Neural cell (in vitro differentiated cells): ENCODE measurements at regions not wholly inside any gene's neighbourhood (a gene's known extent, or its start where the extent isn't known, plus 50 kb on each side); places are given as distances from the start of the nearest gene placed in this dataset.

ENCODE experiments used
- H2AFZ ChIP-seq: fragments of 200-600, 300-800 bp; sonication (generic), shearing (Covaris generic); 2 replicates; pipeline ENCODE4 v1.6.0; 2014; ENCODE audit warnings: low read depth, mild to moderate bottlenecking, antibody characterized with exemption, low read length, moderate library complexity
- H3F3A ChIP-seq: fragments of 200-600 bp; shearing (Covaris generic); 2 replicates; pipeline ENCODE4 v1.6.1; 2016; ENCODE audit warnings: mild to moderate bottlenecking, moderate library complexity, mixed read lengths, antibody characterized with exemption, low read length; ENCODE audit not compliant: insufficient read depth, poor library complexity, severe bottlenecking
- H3K27ac ChIP-seq: fragments of 200-600, 300-800 bp; sonication (generic), shearing (Covaris generic); 2 replicates; pipeline ENCODE4 v1.5.1; 2014; ENCODE audit warnings: mild to moderate bottlenecking, low read length, moderate library complexity
- H3K27me3 ChIP-seq: fragments of 300-800, 200-600 bp; sonication (generic), shearing (Covaris generic); 2 replicates; pipeline ENCODE4 v1.6.0; 2014; ENCODE audit warnings: mild to moderate bottlenecking, low read depth, low read length, moderate library complexity; ENCODE audit not compliant: insufficient read depth
- H3K36me3 ChIP-seq: fragments of 300-800, 200-600 bp; sonication (generic), shearing (Covaris generic); 2 replicates; pipeline ENCODE4 v1.5.1; 2014; ENCODE audit warnings: mild to moderate bottlenecking, antibody characterized with exemption, low read length, moderate library complexity; ENCODE audit not compliant: insufficient read depth
- H3K4me2 ChIP-seq: fragments of 300-800, 200-600 bp; sonication (generic), shearing (Covaris generic); 2 replicates; pipeline ENCODE4 v1.6.0; 2014; ENCODE audit warnings: mild to moderate bottlenecking, low read length
- H3K4me3 ChIP-seq: fragments of 300-800, 200-600 bp; sonication (generic), shearing (Covaris generic); 2 replicates; pipeline ENCODE4 v1.5.1; 2014; ENCODE audit warnings: mild to moderate bottlenecking, low read length, moderate library complexity
- H3K79me2 ChIP-seq: fragments of 200-600 bp; shearing (Covaris generic); replicated peaks from 2 replicates; pipeline ENCODE4 v1.6.0; 2014; ENCODE audit warnings: mild to moderate bottlenecking, low read length, moderate library complexity; ENCODE audit not compliant: insufficient read depth
- H3K9ac ChIP-seq: fragments of 300-800, 200-600 bp; sonication (generic), shearing (Covaris generic); 2 replicates; pipeline ENCODE4 v1.6.1; 2016; ENCODE audit warnings: mild to moderate bottlenecking, low read length, mixed read lengths
- H3K9me2 ChIP-seq: fragments of 200-600 bp; shearing (Covaris generic); 2 replicates; pipeline ENCODE4 v1.6.1; 2016; ENCODE audit warnings: mild to moderate bottlenecking, low read length, mixed read lengths; ENCODE audit not compliant: insufficient read depth
- H3K9me3 ChIP-seq: fragments of 200-600, 300-800 bp; sonication (generic), shearing (Covaris generic); 2 replicates; pipeline ENCODE4 v1.6.1; 2016; ENCODE audit warnings: mild to moderate bottlenecking, mixed run types, low read length, moderate library complexity, mixed read lengths
- H4K20me1 ChIP-seq: fragments of 200-600 bp; shearing (Covaris generic); 2 replicates; pipeline ENCODE4 v1.6.1; 2016; ENCODE audit warnings: mild to moderate bottlenecking, mixed run types; ENCODE audit not compliant: insufficient read depth
- EP300 ChIP-seq: fragments of 450-650 bp; conservative IDR thresholded peaks from 2 replicates; pipeline ENCODE4 v1.6.1; 2014; ENCODE audit warnings: antibody characterized with exemption, mild to moderate bottlenecking, moderate library complexity; ENCODE audit not compliant: poor library complexity, severe bottlenecking
- EZH2 ChIP-seq: fragments of 200-600, 300-800 bp; shearing (Covaris generic), sonication (generic); IDR thresholded peaks from 2 replicates; pipeline ENCODE4 v1.6.1; 2014; ENCODE audit warnings: antibody characterized with exemption, low read length, borderline replicate concordance, mild to moderate bottlenecking; ENCODE audit not compliant: insufficient read depth, poor library complexity, severe bottlenecking
- MXI1 ChIP-seq: fragments of 450-650 bp; conservative IDR thresholded peaks from 2 replicates; pipeline ENCODE4 v1.6.1; 2014; ENCODE audit warnings: antibody characterized with exemption, mild to moderate bottlenecking; ENCODE audit not compliant: poor library complexity, severe bottlenecking
- POLR2AphosphoS5 ChIP-seq: IDR thresholded peaks from 2 replicates; pipeline ENCODE4 v1.6.1; 2012
- RAD21 ChIP-seq: fragments of 450-650 bp; conservative IDR thresholded peaks from 2 replicates; pipeline ENCODE4 v1.6.1; 2014; ENCODE audit warnings: antibody characterized with exemption, mild to moderate bottlenecking, moderate library complexity
- SMC3 ChIP-seq: fragments of 450-650 bp; conservative IDR thresholded peaks from 2 replicates; pipeline ENCODE4 v1.6.1; 2014; ENCODE audit warnings: antibody characterized with exemption, mild to moderate bottlenecking, moderate library complexity; ENCODE audit not compliant: poor library complexity
- TAF1 ChIP-seq: IDR thresholded peaks from 2 replicates; pipeline ENCODE4 v1.6.1; 2012; ENCODE audit warnings: low read depth
- TF ChIP-seq, protein P1 (sequence below): fragments of 450-650 bp; IDR thresholded peaks from 2 replicates; pipeline ENCODE4 v1.5.1; 2014; ENCODE audit warnings: antibody characterized with exemption, mild to moderate bottlenecking, moderate library complexity; ENCODE audit not compliant: poor library complexity, severe bottlenecking
- TF ChIP-seq, protein P2 (sequence below): IDR thresholded peaks from 2 replicates; pipeline ENCODE4 v1.6.1; 2012; ENCODE audit warnings: borderline replicate concordance

DNA sequence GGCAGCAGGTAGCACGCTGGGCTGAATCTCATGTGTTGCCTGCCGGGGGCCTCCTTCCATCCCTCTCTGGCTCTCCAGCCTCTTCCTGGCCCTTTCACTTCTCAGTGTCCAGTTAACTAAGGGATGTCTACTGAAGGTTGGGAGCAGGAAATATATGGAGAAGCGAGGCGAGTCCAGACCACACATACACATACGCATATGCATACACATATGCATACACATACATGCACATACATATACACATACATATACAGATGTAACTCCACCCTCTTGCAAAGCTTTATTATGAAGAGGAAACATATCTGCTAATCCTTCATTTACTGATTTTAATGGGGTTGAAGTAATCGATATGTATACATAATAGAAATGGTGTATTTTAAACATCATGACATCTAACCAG lies 636.1 kb upstream of the CCDC179 start:
- no peak overlapping the region for H3K27ac ChIP-seq
- H4K20me1 ChIP-seq = no peaks in the 10 kb centered on the region
- no peak overlapping the region for H3K4me2 ChIP-seq
- H3K79me2 ChIP-seq = no peaks in the 10 kb centered on the region
- TF ChIP-seq RAD21 (no peak), POLR2AphosphoS5 (no peak), MXI1 (no peak), EP300 (no peak), EZH2 (no peak), TAF1 (no peak), SMC3 (no peak)
- TF ChIP-seq, protein P1, sequence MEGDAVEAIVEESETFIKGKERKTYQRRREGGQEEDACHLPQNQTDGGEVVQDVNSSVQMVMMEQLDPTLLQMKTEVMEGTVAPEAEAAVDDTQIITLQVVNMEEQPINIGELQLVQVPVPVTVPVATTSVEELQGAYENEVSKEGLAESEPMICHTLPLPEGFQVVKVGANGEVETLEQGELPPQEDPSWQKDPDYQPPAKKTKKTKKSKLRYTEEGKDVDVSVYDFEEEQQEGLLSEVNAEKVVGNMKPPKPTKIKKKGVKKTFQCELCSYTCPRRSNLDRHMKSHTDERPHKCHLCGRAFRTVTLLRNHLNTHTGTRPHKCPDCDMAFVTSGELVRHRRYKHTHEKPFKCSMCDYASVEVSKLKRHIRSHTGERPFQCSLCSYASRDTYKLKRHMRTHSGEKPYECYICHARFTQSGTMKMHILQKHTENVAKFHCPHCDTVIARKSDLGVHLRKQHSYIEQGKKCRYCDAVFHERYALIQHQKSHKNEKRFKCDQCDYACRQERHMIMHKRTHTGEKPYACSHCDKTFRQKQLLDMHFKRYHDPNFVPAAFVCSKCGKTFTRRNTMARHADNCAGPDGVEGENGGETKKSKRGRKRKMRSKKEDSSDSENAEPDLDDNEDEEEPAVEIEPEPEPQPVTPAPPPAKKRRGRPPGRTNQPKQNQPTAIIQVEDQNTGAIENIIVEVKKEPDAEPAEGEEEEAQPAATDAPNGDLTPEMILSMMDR = no peak
- TF ChIP-seq, protein P2, sequence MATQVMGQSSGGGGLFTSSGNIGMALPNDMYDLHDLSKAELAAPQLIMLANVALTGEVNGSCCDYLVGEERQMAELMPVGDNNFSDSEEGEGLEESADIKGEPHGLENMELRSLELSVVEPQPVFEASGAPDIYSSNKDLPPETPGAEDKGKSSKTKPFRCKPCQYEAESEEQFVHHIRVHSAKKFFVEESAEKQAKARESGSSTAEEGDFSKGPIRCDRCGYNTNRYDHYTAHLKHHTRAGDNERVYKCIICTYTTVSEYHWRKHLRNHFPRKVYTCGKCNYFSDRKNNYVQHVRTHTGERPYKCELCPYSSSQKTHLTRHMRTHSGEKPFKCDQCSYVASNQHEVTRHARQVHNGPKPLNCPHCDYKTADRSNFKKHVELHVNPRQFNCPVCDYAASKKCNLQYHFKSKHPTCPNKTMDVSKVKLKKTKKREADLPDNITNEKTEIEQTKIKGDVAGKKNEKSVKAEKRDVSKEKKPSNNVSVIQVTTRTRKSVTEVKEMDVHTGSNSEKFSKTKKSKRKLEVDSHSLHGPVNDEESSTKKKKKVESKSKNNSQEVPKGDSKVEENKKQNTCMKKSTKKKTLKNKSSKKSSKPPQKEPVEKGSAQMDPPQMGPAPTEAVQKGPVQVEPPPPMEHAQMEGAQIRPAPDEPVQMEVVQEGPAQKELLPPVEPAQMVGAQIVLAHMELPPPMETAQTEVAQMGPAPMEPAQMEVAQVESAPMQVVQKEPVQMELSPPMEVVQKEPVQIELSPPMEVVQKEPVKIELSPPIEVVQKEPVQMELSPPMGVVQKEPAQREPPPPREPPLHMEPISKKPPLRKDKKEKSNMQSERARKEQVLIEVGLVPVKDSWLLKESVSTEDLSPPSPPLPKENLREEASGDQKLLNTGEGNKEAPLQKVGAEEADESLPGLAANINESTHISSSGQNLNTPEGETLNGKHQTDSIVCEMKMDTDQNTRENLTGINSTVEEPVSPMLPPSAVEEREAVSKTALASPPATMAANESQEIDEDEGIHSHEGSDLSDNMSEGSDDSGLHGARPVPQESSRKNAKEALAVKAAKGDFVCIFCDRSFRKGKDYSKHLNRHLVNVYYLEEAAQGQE = no peak
- H3F3A ChIP-seq = no peaks in the 10 kb centered on the region
- H3K27me3 ChIP-seq = no peaks in the 10 kb centered on the region
- H2AFZ ChIP-seq = no peak overlapping the region
- H3K4me3 ChIP-seq = no peak overlapping the region
- no peaks in the 10 kb centered on the region for H3K9me3 ChIP-seq
- no peaks in the 10 kb centered on the region for H3K36me3 ChIP-seq
- no peak overlapping the region for H3K9ac ChIP-seq
- no peaks in the 10 kb centered on the region for H3K9me2 ChIP-seq

DNA sequence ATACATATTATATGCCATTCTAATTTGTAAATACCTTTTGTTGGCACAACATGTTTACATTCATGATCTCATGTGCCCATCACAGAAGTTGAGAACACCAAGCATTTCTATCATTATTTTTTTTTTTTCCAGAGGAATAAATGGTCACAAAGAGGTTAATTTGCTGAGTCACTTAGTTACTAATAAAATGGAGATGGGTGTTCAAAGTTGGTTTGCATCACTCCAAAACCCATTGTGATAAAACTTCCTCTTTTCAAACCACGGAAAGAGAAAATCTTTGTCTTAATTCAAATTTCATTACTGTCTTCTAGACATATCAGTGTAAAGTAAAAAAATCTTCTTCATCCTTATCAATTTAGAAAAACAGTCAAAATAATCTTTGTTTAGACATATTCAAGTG lies 636.8 kb upstream of the CCDC179 start:
- Histone ChIP-seq H3K9me2 (no peaks in the 10 kb centered on the region), H3K27me3 (no peaks in the 10 kb centered on the region), H3F3A (no peaks in the 10 kb centered on the region), H3K4me2 (no peak overlapping the region), H3K9ac (no peak overlapping the region), H4K20me1 (no peaks in the 10 kb centered on the region), H3K4me3 (no peak overlapping the region), H3K36me3 (no peaks in the 10 kb centered on the region), H3K79me2 (no peaks in the 10 kb centered on the region), H2AFZ (no peak overlapping the region), H3K9me3 (no peaks in the 10 kb centered on the region), H3K27ac (no peak overlapping the region)
- no peak for TF ChIP-seq RAD21
- TF ChIP-seq EP300 = no peak
- no peak for TF ChIP-seq POLR2AphosphoS5
- no peak for TF ChIP-seq MXI1
- TF ChIP-seq TAF1 = no peak
- no peak for TF ChIP-seq SMC3
- TF ChIP-seq, protein P1 = no peak
